Mesodermal cell (in vitro differentiated cells): ENCODE measurements at regions not wholly inside any gene's neighbourhood (a gene's known extent, or its start where the extent isn't known, plus 50 kb on each side); places are given as distances from the start of the nearest gene placed in this dataset.
A peak's percentile ranks its signal among the peaks of the same experiment; 100 is the strongest.
"Not testable (repeated sequence)": the region's sequence is repeated elsewhere in the genome, so short reads cannot be mapped to it uniquely, and the experiment has no call there.

Experiments
- H3K27ac ChIP-seq: 2 replicates; pipeline ENCODE4 v1.7.0; 2013; ENCODE audit warnings: mild to moderate bottlenecking, low read depth, low read length, moderate library complexity; ENCODE audit not compliant: severe bottlenecking
- H3K36me3 ChIP-seq: 2 replicates; pipeline ENCODE4 v1.7.1; 2013; ENCODE audit warnings: mild to moderate bottlenecking, low read length, moderate library complexity; ENCODE audit not compliant: control insufficient read depth, insufficient read depth
- H3K4me1 ChIP-seq: one replicate; pipeline ENCODE4 v1.7.1; 2013; ENCODE audit warnings: mild to moderate bottlenecking, low read length; ENCODE audit not compliant: insufficient read depth, control insufficient read depth, poor library complexity, severe bottlenecking
- H3K4me3 ChIP-seq: 2 replicates; pipeline ENCODE4 v1.7.0; 2013; ENCODE audit warnings: low read length, control low read depth, mild to moderate bottlenecking; ENCODE audit not compliant: insufficient read depth, poor library complexity, severe bottlenecking; ENCODE audit errors: extremely low read depth
- H3K9me3 ChIP-seq: 2 replicates; pipeline ENCODE4 v1.7.1; 2013; ENCODE audit warnings: mild to moderate bottlenecking, low read length, moderate library complexity; ENCODE audit not compliant: control insufficient read depth
- WGBS, 2 experiments: methylation state at CpG; one replicate each; pipeline ENCODE4 v1.1.5; 2013; ENCODE audit warnings: missing lambda C conversion rate in 2 of 2; ENCODE audit not compliant: insufficient coverage in 2 of 2; 5-methylcytosine and 5-hydroxymethylcytosine counted together

- Histone ChIP-seq H3K4me1 (no peaks in the 10 kb centered on the region), H3K27ac (no peak overlapping the region), H3K36me3 (no peaks in the 10 kb centered on the region), H3K9me3 (no peaks in the 10 kb centered on the region), H3K4me3 (no peak overlapping the region)
Measured at GRCh38 chr3:198096015-198096414, 136.0 kb downstream of the LMLN start.

- no peaks in the 10 kb centered on the region for H3K9me3 ChIP-seq
- no peak overlapping the region for H3K4me3 ChIP-seq
- H3K4me1 ChIP-seq, result no peaks in the 10 kb centered on the region
- 79 to 88% methylated on average over 2 to 3 of the region's 7 CpGs for WGBS, 2 experiments
- no peaks in the 10 kb centered on the region for H3K36me3 ChIP-seq
- no peak overlapping the region for H3K27ac ChIP-seq
Measured at GRCh38 chr3:198097048-198097447, 137.0 kb downstream of the LMLN start.

- WGBS, 2 experiments, result 86 to 95% methylated on average over 1 to 4 of the region's 9 CpGs
- H3K36me3 ChIP-seq, H3K4me3 ChIP-seq: not testable (repeated sequence)
Measured at GRCh38 chr3:198098661-198099081, 138.7 kb downstream of the LMLN start.

GRCh38 chr3:198103070-198103469, 143.1 kb downstream of the LMLN start:
- H3K4me3 ChIP-seq, H3K27ac ChIP-seq, H3K4me1 ChIP-seq, H3K36me3 ChIP-seq: not testable (repeated sequence)
- WGBS, 2 experiments, result 89 to 93% methylated on average over 2 to 4 of the region's 10 CpGs
- H3K9me3 ChIP-seq, result peaks cover 12% of the 10 kb centered on the region

More at GRCh38 chr3:198098661-198099081, 138.7 kb downstream of the LMLN start:
- not testable (repeated sequence) for H3K27ac ChIP-seq, H3K9me3 ChIP-seq, H3K4me1 ChIP-seq

GRCh38 chr3:198106265-198106664, 146.2 kb downstream of the LMLN start:
- 85 to 91% methylated on average over 4 of the region's 4 CpGs for WGBS, 2 experiments

GRCh38 chr3:198107840-198108734, 148.1 kb downstream of the LMLN start:
- H3K9me3 ChIP-seq, result peaks cover 33% of the 10 kb centered on the region
- no peak overlapping the region for H3K27ac ChIP-seq
- H3K4me1 ChIP-seq, result no peaks in the 10 kb centered on the region
- WGBS, 2 experiments, result 65 to 73% methylated on average over 3 to 6 of the region's 6 CpGs
- no peaks in the 10 kb centered on the region for H3K36me3 ChIP-seq
- no peak overlapping the region for H3K4me3 ChIP-seq

More at GRCh38 chr3:198106265-198106664, 146.2 kb downstream of the LMLN start:
- H3K27ac ChIP-seq, result no peak overlapping the region
- no peak overlapping the region for H3K4me3 ChIP-seq
- H3K9me3 ChIP-seq, result peaks cover 30% of the 10 kb centered on the region
- no peaks in the 10 kb centered on the region for H3K36me3 ChIP-seq
- no peaks in the 10 kb centered on the region for H3K4me1 ChIP-seq

GRCh38 chr3:198109883-198110282, 149.9 kb downstream of the LMLN start:
- H3K9me3 ChIP-seq, result peaks cover 37% of the 10 kb centered on the region
- WGBS, 2 experiments, result 75 to 76% methylated on average over 4 to 5 of the region's 5 CpGs

GRCh38 chr3:198112031-198112430, 152.0 kb downstream of the LMLN start:
- H3K4me3 ChIP-seq, result no peak overlapping the region
- WGBS, 2 experiments, result 74 to 88% methylated on average over 4 to 5 of the region's 5 CpGs
- H3K9me3 ChIP-seq, result peaks cover 31% of the 10 kb centered on the region
- no peak overlapping the region for H3K27ac ChIP-seq
- H3K36me3 ChIP-seq, result no peaks in the 10 kb centered on the region
- H3K4me1 ChIP-seq, result no peaks in the 10 kb centered on the region

More at GRCh38 chr3:198109883-198110282, 149.9 kb downstream of the LMLN start:
- no peaks in the 10 kb centered on the region for H3K4me1 ChIP-seq
- H3K4me3 ChIP-seq, result no peak overlapping the region
- no peaks in the 10 kb centered on the region for H3K36me3 ChIP-seq
- H3K27ac ChIP-seq, result no peak overlapping the region

GRCh38 chr3:198113206-198114053, 153.4 kb downstream of the LMLN start:
- WGBS, 2 experiments, result 46 to 48% methylated on average over 52 to 55 of the region's 59 CpGs
- Histone ChIP-seq H3K9me3 (peaks cover 25% of the 10 kb centered on the region), H3K36me3 (no peaks in the 10 kb centered on the region), H3K4me1 (no peaks in the 10 kb centered on the region), H3K27ac (no peak overlapping the region), H3K4me3 (peak overlapping the region; percentile 21)

- 67 to 76% methylated on average over 7 of the region's 7 CpGs for WGBS, 2 experiments
- not testable (repeated sequence) for H3K27ac ChIP-seq, H3K36me3 ChIP-seq, H3K4me1 ChIP-seq, H3K4me3 ChIP-seq
- peaks cover 17% of the 10 kb centered on the region for H3K9me3 ChIP-seq
Measured at GRCh38 chr3:198114516-198114915, 154.5 kb downstream of the LMLN start.
